ENCODE measurements at regions not wholly inside any gene's neighbourhood (a gene's known extent, or its start where the extent isn't known, plus 50 kb on each side); places are given as distances from the start of the nearest gene placed in this dataset.
"Not testable (repeated sequence)": the region's sequence is repeated elsewhere in the genome, so short reads cannot be mapped to it uniquely, and the experiment has no call there.

DNA sequence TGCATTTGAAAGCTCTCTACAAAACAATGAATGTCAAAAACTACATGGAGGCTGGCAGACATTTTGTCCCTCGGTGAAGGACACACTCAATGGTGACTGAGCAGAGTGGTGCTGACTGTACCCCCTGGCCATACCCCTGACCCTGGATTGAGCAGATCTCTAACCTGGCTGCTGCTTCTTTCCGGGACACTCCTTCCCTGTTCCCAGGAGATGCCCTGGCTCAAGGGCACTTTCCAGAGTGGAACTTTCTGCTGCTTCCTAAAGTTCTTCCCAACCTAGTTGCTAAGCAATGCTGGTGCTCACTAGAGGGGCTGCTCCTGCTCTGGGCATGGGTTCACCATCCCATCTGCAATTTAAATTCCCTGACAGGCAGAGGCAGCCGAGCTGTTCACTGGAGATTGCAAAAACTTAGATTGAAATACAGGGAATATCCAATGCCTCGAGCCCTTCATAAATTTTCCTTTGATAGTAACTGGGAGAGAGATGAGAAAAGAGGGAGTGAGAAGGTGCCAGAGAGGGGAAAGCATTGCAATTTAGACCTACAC lies 384.3 kb upstream of the PODXL start:
- Histone ChIP-seq H3K36me3 (ENCODE audit: control insufficient read depth in 2 of 2, extremely low read depth in 1 of 2, insufficient read depth in 2 of 2, low read length in 2 of 2) (no peaks in the 10 kb centered on the region), H3K27me3 (ENCODE audit: control insufficient read depth, extremely low read depth, insufficient read depth, low read length) (peaks cover 35% of the 10 kb centered on the region), H3K79me2 (ENCODE audit: control insufficient read depth, insufficient read depth, low read length) (no peaks in the 10 kb centered on the region), H3K9ac (ENCODE audit: control insufficient read depth, extremely low read depth, insufficient read depth, low read length) (no peak overlapping the region), H3K4me2 (ENCODE audit: control insufficient read depth, extremely low read depth, insufficient read depth, low read depth, low read length) (no peak overlapping the region), H3K27ac (ENCODE audit: control insufficient read depth, insufficient read depth, low read length) (no peak overlapping the region), H3K4me1 (ENCODE audit: control insufficient read depth, extremely low read depth, insufficient read depth, low read length) (no peaks in the 10 kb centered on the region), H3K9me3 (ENCODE audit: control insufficient read depth, low read depth, low read length) (no peaks in the 10 kb centered on the region), H3K9me1 (ENCODE audit: control insufficient read depth, extremely low read depth, insufficient read depth, low read length) (no peaks in the 10 kb centered on the region), H3K4me3 (ENCODE audit: control insufficient read depth in 2 of 3, extremely low read depth in 1 of 3, insufficient read depth in 2 of 3, low read depth in 1 of 3, low read length in 3 of 3) (no peak overlapping the region), H2AFZ (ENCODE audit: control insufficient read depth, low read length) (no peak overlapping the region), H4K20me1 (ENCODE audit: control insufficient read depth, extremely low read depth, insufficient read depth, low read length) (no peaks in the 10 kb centered on the region)
- no peak for DNase-seq (ENCODE audit: low read depth, low spot score)
- dilution Hi-C loops (cut with MboI; ENCODE audit: extremely low pct_ligation_motif_present, low sequenced_read_pairs), result no loop called here
- TF ChIP-seq, protein P1, sequence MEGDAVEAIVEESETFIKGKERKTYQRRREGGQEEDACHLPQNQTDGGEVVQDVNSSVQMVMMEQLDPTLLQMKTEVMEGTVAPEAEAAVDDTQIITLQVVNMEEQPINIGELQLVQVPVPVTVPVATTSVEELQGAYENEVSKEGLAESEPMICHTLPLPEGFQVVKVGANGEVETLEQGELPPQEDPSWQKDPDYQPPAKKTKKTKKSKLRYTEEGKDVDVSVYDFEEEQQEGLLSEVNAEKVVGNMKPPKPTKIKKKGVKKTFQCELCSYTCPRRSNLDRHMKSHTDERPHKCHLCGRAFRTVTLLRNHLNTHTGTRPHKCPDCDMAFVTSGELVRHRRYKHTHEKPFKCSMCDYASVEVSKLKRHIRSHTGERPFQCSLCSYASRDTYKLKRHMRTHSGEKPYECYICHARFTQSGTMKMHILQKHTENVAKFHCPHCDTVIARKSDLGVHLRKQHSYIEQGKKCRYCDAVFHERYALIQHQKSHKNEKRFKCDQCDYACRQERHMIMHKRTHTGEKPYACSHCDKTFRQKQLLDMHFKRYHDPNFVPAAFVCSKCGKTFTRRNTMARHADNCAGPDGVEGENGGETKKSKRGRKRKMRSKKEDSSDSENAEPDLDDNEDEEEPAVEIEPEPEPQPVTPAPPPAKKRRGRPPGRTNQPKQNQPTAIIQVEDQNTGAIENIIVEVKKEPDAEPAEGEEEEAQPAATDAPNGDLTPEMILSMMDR (optimal IDR thresholded peaks at IDR 0.05 in 1 of 3, IDR thresholded peaks at IDR 0.05 in 1 of 3, conservative IDR thresholded peaks at IDR 0.05 in 1 of 3; ENCODE audit: extremely low read depth in 1 of 3, insufficient read depth in 2 of 3, low read length in 3 of 3), result no peak
- TF ChIP-seq EZH2 (IDR thresholded peaks at IDR 0.05; ENCODE audit: low read length), result no peak
- FAIRE-seq, result no peak

DNA sequence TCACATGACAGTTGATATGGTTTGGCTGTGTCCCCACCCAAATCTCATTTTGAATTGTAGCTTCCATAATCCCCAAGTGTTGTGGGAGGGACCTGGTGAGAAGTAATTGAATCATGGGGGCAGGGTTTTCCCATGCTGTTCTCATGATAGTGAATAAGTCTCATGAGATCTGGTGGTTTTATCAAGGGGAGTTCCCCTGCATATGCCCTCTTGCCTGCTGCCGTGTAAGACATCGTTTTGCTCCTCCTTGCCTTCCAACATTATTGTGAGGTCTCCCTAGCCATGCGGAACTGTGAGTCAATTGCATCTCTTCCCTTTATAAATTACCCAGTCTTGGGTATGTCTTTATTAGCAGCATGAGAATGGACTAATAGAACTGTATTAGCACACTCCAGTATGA lies 382.4 kb upstream of the PODXL start:
- H3K4me1 ChIP-seq (ENCODE audit: control insufficient read depth, extremely low read depth, insufficient read depth, low read length); H3K9me1 ChIP-seq (ENCODE audit: control insufficient read depth, extremely low read depth, insufficient read depth, low read length); H2AFZ ChIP-seq (ENCODE audit: control insufficient read depth, low read length); H3K4me3 ChIP-seq (ENCODE audit: control insufficient read depth in 2 of 3, extremely low read depth in 1 of 3, insufficient read depth in 2 of 3, low read depth in 1 of 3, low read length in 3 of 3); H3K27ac ChIP-seq (ENCODE audit: control insufficient read depth, insufficient read depth, low read length); H3K79me2 ChIP-seq (ENCODE audit: control insufficient read depth, insufficient read depth, low read length); H3K36me3 ChIP-seq (ENCODE audit: control insufficient read depth in 2 of 2, extremely low read depth in 1 of 2, insufficient read depth in 2 of 2, low read length in 2 of 2); H3K4me2 ChIP-seq (ENCODE audit: control insufficient read depth, extremely low read depth, insufficient read depth, low read depth, low read length); DNase-seq (ENCODE audit: low read depth, low spot score); H3K9ac ChIP-seq (ENCODE audit: control insufficient read depth, extremely low read depth, insufficient read depth, low read length); FAIRE-seq; H4K20me1 ChIP-seq (ENCODE audit: control insufficient read depth, extremely low read depth, insufficient read depth, low read length); H3K9me3 ChIP-seq (ENCODE audit: control insufficient read depth, low read depth, low read length); dilution Hi-C loops (cut with MboI; ENCODE audit: extremely low pct_ligation_motif_present, low sequenced_read_pairs): not testable (repeated sequence)
- peaks cover 18% of the 10 kb centered on the region for H3K27me3 ChIP-seq (ENCODE audit: control insufficient read depth, extremely low read depth, insufficient read depth, low read length)

DNA sequence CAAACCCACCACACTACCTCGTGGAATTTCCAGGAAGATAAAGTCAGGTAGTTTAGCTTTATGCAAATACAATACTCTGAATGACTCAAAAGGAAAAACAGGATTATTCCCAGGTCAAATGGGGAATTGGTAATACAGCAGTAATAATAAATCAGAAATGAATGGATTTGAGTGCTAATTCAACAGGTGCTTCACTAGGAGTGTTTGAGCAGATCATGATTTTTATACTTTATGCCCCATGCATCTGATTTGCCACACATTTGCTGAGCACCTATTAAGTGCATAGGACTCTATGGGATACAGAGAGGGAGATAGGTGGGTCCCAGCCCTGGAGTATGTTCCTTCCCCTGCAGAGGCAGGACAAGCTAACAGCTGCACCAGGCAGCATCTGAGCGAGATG lies 381.4 kb upstream of the PODXL start:
- no peak for FAIRE-seq
- TF ChIP-seq, protein P1 (optimal IDR thresholded peaks at IDR 0.05 in 1 of 3, IDR thresholded peaks at IDR 0.05 in 1 of 3, conservative IDR thresholded peaks at IDR 0.05 in 1 of 3; ENCODE audit: extremely low read depth in 1 of 3, insufficient read depth in 2 of 3, low read length in 3 of 3), result no peak
- no peaks in the 10 kb centered on the region for H4K20me1 ChIP-seq (ENCODE audit: control insufficient read depth, extremely low read depth, insufficient read depth, low read length)
- no peak for DNase-seq (ENCODE audit: low read depth, low spot score)
- H3K9me3 ChIP-seq (ENCODE audit: control insufficient read depth, low read depth, low read length), result no peaks in the 10 kb centered on the region
- no peak overlapping the region for H3K4me2 ChIP-seq (ENCODE audit: control insufficient read depth, extremely low read depth, insufficient read depth, low read depth, low read length)
- no peaks in the 10 kb centered on the region for H3K79me2 ChIP-seq (ENCODE audit: control insufficient read depth, insufficient read depth, low read length)
- H3K36me3 ChIP-seq (ENCODE audit: control insufficient read depth in 2 of 2, extremely low read depth in 1 of 2, insufficient read depth in 2 of 2, low read length in 2 of 2), result no peaks in the 10 kb centered on the region
- H2AFZ ChIP-seq (ENCODE audit: control insufficient read depth, low read length), result no peak overlapping the region
- no peak overlapping the region for H3K27ac ChIP-seq (ENCODE audit: control insufficient read depth, insufficient read depth, low read length)
- dilution Hi-C loops (cut with MboI; ENCODE audit: extremely low pct_ligation_motif_present, low sequenced_read_pairs), result no loop called here
- H3K27me3 ChIP-seq (ENCODE audit: control insufficient read depth, extremely low read depth, insufficient read depth, low read length), result peaks cover 15% of the 10 kb centered on the region
- H3K4me1 ChIP-seq (ENCODE audit: control insufficient read depth, extremely low read depth, insufficient read depth, low read length), result no peaks in the 10 kb centered on the region
- H3K4me3 ChIP-seq (ENCODE audit: control insufficient read depth in 2 of 3, extremely low read depth in 1 of 3, insufficient read depth in 2 of 3, low read depth in 1 of 3, low read length in 3 of 3), result no peak overlapping the region
- no peak overlapping the region for H3K9ac ChIP-seq (ENCODE audit: control insufficient read depth, extremely low read depth, insufficient read depth, low read length)
- no peaks in the 10 kb centered on the region for H3K9me1 ChIP-seq (ENCODE audit: control insufficient read depth, extremely low read depth, insufficient read depth, low read length)
